ENCODE measurements at regions not wholly inside any gene's neighbourhood (a gene's known extent, or its start where the extent isn't known, plus 50 kb on each side); places are given as distances from the start of the nearest gene placed in this dataset.
"Not testable (repeated sequence)": the region's sequence is repeated elsewhere in the genome, so short reads cannot be mapped to it uniquely, and the experiment has no call there.

DNA sequence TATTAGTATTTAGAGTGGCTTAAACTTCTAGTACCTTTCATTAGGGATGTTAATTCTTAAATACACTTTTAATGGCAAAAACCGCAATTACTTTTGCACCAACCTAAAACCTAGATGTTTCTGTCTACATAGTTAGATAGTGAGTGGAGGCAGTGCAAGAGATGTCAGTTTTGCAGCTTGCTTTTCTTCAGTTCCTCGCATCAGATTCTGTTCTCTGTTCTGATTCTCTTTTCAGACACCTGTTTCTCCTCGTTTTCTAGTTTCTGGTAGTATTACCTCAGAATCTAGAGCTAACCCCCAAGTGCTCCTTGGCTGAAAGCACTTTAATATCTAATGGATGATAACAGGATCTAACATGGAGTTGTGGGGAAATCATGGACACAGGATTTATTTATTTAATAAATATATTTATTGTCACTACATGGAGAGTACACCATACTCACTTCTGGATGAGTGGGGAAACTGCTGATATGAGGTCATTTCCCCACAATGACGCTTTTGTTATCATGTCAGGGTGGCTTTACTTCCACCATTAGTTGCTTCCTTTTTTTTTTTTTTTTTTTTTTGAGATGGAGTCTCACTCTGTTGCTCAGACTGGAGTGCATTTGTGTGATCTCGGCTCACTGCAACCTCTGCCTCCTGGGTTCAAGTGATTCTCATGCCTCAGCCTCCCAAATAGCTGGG, 184.4 kb downstream of the TP53TG3F start:
- TF ChIP-seq, protein P1, sequence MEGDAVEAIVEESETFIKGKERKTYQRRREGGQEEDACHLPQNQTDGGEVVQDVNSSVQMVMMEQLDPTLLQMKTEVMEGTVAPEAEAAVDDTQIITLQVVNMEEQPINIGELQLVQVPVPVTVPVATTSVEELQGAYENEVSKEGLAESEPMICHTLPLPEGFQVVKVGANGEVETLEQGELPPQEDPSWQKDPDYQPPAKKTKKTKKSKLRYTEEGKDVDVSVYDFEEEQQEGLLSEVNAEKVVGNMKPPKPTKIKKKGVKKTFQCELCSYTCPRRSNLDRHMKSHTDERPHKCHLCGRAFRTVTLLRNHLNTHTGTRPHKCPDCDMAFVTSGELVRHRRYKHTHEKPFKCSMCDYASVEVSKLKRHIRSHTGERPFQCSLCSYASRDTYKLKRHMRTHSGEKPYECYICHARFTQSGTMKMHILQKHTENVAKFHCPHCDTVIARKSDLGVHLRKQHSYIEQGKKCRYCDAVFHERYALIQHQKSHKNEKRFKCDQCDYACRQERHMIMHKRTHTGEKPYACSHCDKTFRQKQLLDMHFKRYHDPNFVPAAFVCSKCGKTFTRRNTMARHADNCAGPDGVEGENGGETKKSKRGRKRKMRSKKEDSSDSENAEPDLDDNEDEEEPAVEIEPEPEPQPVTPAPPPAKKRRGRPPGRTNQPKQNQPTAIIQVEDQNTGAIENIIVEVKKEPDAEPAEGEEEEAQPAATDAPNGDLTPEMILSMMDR (IDR thresholded peaks at IDR 0.05): not testable (repeated sequence)
- TF ChIP-seq POLR2A (IDR thresholded peaks at IDR 0.05): not testable (repeated sequence)

All from body of pancreas (tissue), 4 donors.